Immature natural killer cell (primary cell): ENCODE measurements at regions not wholly inside any gene's neighbourhood (a gene's known extent, or its start where the extent isn't known, plus 50 kb on each side); places are given as distances from the start of the nearest gene placed in this dataset.
"Not testable (repeated sequence)": the region's sequence is repeated elsewhere in the genome, so short reads cannot be mapped to it uniquely, and the experiment has no call there.

Experiments
- DNase-seq, 3 donors: peaks; one replicate each; pipeline ENCODE4 v3.0.0; 2022; ENCODE audit warnings: mixed read lengths in 1 of 3
- H3K27ac Mint-ChIP-seq, 6 donors: one replicate each; pipeline ENCODE4 v1.8.0; 2020; ENCODE audit warnings: mixed read lengths in 6 of 6, mild to moderate bottlenecking in 5 of 6, inconsistent platforms in 4 of 6, moderate library complexity in 3 of 6
- H3K27me3 Mint-ChIP-seq, 3 donors: one replicate each; pipeline ENCODE4 v1.8.0; 2020 to 2021; ENCODE audit warnings: low read depth in 3 of 3, mild to moderate bottlenecking in 3 of 3, mixed read lengths in 3 of 3, moderate library complexity in 3 of 3, inconsistent platforms in 1 of 3
- H3K36me3 Mint-ChIP-seq, 3 donors: one replicate each; pipeline ENCODE4 v1.8.0; 2020; ENCODE audit warnings: mixed read lengths in 3 of 3, inconsistent platforms in 2 of 3, mild to moderate bottlenecking in 2 of 3
- H3K4me1 Mint-ChIP-seq, 2 donors: one replicate each; pipeline ENCODE4 v1.8.0; 2020; ENCODE audit warnings: inconsistent platforms in 2 of 2, mild to moderate bottlenecking in 2 of 2, mixed read lengths in 2 of 2, moderate library complexity in 1 of 2
- H3K4me3 Mint-ChIP-seq, 5 donors: one replicate each; pipeline ENCODE4 v1.8.0; 2020; ENCODE audit warnings: mild to moderate bottlenecking in 5 of 5, mixed read lengths in 5 of 5, inconsistent platforms in 3 of 5, moderate library complexity in 3 of 5
- H3K9me3 Mint-ChIP-seq, 6 donors: one replicate each; pipeline ENCODE4 v1.8.0; 2020; ENCODE audit warnings: mild to moderate bottlenecking in 6 of 6, mixed read lengths in 6 of 6, inconsistent platforms in 4 of 6, moderate library complexity in 3 of 6

DNA sequence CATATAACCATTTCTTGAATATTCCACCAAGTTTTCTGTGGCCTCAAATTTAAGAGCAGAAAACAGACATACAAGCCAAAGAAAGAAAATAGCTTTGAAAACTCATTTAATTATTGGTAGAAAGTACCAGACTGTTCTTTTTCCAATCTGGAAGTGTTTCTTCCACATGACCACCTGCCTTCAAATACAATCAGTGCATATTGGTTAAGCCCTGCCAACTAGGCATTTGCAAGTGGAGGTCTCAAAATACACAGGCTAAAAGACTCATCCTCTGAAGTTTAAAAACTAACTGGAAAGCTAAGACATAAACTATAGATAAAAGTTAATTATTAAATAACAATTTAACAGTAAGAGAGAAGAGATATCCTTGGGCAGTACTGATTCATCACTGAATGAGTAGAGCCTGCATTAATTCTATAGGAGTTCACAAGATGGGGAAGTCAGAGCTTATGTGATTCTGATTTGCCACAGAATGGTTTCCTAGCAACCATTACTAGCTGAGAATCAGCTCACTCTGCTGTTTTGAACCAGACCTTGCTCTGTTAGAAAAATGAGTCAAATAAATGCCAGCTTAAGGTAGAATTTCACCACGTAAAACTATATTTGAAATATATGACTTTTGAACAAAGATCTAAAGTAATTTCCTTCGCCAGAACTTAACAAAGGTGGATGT is 433.8 kb downstream of the FUT8 start:
- peaks cover 0 to 5% (median 4%) of the 10 kb centered on the region in 3 donors for H3K27me3 Mint-ChIP-seq
- peak overlapping the region; percentile 63 to 80 (median 71) for H3K4me3 Mint-ChIP-seq
- DNase-seq = peak; percentile 34 to 64 (median 49)
- H3K36me3 Mint-ChIP-seq = no peaks in the 10 kb centered on the region
- peaks cover 44 to 52% of the 10 kb centered on the region in 2 donors for H3K4me1 Mint-ChIP-seq
- no peaks in the 10 kb centered on the region for H3K9me3 Mint-ChIP-seq
- H3K27ac Mint-ChIP-seq = peak overlapping the region; percentile 71 to 94 (median 90)

DNA sequence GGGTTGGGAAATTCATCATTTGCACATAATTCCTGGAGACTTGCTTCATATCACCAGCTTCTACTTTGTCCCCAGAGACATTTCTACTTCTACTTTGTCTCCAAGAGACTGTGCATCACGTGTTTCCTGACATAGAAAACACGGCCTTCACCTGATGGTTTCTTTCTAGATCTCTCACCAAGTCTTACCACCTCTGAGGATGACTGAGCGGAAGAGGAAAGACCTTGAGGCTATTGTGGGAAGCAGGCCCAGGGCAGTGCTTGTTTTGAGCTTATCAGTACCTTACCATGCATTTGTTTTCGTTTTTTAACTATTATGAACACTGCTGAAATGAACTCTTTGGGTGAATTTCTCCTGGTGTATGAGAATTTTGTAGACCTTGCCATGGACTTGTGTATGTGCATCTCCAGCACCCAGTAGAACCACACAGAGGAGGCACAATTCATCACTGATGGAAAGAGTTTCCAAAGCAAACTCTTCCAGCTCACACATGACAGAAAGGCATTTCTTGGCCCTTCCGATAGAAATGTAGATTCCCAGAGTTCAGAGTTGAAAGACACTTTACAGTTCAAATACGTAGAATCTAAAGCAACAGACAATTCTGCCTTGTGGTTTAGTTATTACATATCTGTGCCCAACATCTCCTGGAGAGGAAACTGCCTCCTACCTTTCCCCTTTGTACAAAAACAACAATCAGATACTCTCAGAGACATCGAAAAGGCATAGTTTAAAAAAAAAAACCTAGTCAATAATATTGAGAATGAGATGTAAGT is 434.7 kb downstream of the FUT8 start:
- Mint-ChIP-seq H3K27me3 (peaks cover 0 to 5% (median 4%) of the 10 kb centered on the region in 3 donors), H3K27ac (peak overlapping the region; percentile 71 to 94 (median 90)), H3K36me3 (no peaks in the 10 kb centered on the region), H3K4me1 (peaks cover 49 to 56% of the 10 kb centered on the region in 2 donors), H3K4me3 (peak overlapping the region; percentile 63 to 80 (median 71)), H3K9me3 (no peaks in the 10 kb centered on the region)
- DNase-seq = peak; percentile 67 to 73 (median 71)

DNA sequence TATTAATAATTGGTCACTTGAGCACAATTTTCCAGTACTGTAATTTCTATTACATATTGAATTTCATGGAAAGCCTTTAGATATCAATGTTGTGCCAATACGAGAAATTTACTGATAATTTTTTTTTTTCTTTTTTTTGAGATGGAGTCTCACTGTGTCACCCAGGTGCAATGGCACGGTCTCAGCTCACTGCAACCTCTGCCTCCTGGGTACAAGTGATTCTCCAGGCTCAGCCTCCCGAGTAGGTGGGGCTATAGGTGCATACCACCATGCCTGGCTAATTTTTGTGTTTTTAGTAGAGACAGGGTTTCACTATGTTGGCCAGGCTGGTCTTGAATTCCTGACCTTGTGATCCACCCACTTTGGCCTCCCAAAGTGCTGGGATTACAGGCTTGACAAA is 435.4 kb downstream of the FUT8 start:
- H3K4me3 Mint-ChIP-seq = peak overlapping the region in 1 of 5 donors; percentile 71
- peaks cover 49 to 63% of the 10 kb centered on the region in 2 donors for H3K4me1 Mint-ChIP-seq
- not testable (repeated sequence) for DNase-seq, H3K27me3 Mint-ChIP-seq, H3K9me3 Mint-ChIP-seq, H3K36me3 Mint-ChIP-seq
- peak overlapping the region in 2 of 6 donors; percentile 71 to 92 for H3K27ac Mint-ChIP-seq

DNA sequence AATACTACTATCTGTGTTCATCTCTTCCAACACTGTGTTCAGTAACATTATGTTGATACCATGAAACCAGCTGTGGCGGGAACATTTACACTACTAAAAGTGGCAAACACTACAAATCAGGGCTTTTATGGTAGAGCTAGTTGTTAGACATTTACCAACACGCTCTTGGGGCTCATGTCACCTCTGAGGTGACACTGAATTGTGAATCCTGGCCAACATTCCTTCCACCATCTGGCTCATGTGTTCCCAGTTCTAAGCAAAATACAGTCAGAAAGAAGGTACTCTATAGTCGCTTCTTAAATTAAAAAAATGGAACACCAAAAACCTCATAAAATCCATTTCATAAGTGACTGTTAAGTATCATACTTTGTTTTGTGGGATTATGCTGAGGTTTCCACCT is 436.6 kb downstream of the FUT8 start:
- Mint-ChIP-seq H3K27me3 (peaks cover 0 to 5% (median 4%) of the 10 kb centered on the region in 3 donors), H3K9me3 (no peaks in the 10 kb centered on the region), H3K36me3 (peaks cover 0 to 5% (median 0%) of the 10 kb centered on the region in 3 donors), H3K27ac (peak overlapping the region; percentile 40 to 93 (median 89)), H3K4me1 (peaks cover 49 to 65% of the 10 kb centered on the region in 2 donors), H3K4me3 (peak overlapping the region; percentile 10 to 82 (median 46))
- DNase-seq = no peak

DNA sequence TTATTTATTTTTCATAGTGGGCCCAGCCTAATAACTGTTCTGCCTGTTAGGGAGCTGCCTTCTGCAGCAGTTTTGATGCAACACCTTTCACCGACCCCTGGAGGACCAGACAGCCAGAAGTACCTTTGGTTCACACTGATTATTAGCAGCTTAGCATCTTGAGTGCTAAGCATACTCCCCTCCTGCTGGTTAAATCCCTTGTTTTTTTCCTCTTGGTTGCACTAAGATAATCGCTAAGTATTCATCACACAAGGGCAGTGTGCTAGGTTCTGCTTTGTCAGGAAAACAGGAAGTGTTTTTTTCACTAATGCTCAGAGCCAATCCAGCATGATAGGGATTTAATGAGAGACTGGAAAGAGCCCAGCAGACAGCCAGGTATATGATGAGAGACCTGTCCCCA is 437.0 kb downstream of the FUT8 start:
- H3K4me1 Mint-ChIP-seq = peaks cover 49 to 65% of the 10 kb centered on the region in 2 donors
- H3K9me3 Mint-ChIP-seq = peaks cover 0 to 1% (median 0%) of the 10 kb centered on the region in 6 donors
- peak overlapping the region in 4 of 5 donors; percentile 10 to 82 (median 16) for H3K4me3 Mint-ChIP-seq
- peaks cover 0 to 4% (median 3%) of the 10 kb centered on the region in 3 donors for H3K27me3 Mint-ChIP-seq
- peak overlapping the region; percentile 7 to 93 (median 89) for H3K27ac Mint-ChIP-seq
- DNase-seq = no peak
- H3K36me3 Mint-ChIP-seq = peaks cover 0 to 5% (median 0%) of the 10 kb centered on the region in 3 donors

DNA sequence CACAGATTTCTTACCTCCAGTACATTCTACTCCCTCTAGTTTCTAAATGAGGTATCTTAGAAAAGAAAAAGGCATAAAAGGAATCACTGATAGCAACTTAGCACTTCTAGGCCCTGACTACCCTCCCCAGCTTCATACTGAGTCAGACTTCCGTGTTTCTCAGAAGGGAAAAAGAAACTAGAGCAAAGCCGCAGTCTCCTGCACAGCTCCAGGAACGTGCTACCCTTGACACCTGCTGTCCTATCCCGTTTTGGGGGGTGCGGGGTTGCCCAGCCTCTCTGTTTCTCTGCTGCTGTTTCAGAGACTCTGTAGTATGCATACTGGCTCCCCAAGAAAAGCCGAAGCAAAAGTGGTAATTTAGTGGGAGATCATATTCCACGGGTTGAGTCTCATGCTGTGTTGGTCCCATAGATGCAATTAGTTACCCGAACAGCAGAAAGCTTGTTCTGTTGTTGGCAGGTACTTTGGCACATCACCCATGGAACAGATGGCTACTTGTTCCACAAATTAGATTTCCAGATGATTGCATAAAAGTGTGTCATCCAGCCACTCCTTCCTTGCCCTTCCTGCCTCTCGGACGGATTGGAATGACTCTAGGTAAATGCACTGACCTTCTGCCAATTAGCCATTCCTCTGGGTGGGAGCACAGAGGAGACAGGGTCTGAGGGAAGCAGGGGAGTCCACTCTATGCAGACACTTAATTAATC is 438.1 kb downstream of the FUT8 start:
- peaks cover 0 to 2% (median 0%) of the 10 kb centered on the region in 6 donors for H3K9me3 Mint-ChIP-seq
- peak overlapping the region; percentile 72 to 93 (median 89) for H3K27ac Mint-ChIP-seq
- peaks cover 0 to 5% (median 0%) of the 10 kb centered on the region in 3 donors for H3K36me3 Mint-ChIP-seq
- H3K4me1 Mint-ChIP-seq = peaks cover 46 to 60% of the 10 kb centered on the region in 2 donors
- H3K27me3 Mint-ChIP-seq = peaks cover 0 to 4% (median 3%) of the 10 kb centered on the region in 3 donors
- H3K4me3 Mint-ChIP-seq = peak overlapping the region in 3 of 5 donors; percentile 33 to 82 (median 47)
- peak; percentile 20 to 52 (median 38) for DNase-seq

DNA sequence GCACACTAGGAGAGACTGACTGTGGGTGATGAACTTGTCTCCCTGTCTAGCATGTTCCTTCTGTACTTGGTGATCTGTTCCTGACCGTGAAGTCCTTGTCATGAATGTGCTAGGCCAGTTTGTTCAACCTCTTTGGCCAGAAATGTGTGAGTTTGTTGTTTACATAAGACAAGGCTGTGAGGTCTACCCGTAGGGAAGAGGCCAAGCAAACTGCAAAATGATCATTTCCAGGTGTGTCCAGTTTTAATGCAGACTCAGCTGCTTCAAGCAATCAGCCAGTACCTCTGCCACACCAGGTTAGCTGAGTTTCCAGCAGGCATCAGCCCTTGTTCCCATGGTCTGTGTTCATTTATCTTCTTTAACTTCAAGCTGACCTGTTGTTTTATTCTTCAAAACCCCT is 440.2 kb downstream of the FUT8 start:
- H3K4me3 Mint-ChIP-seq = no peak overlapping the region
- peaks cover 0 to 5% (median 0%) of the 10 kb centered on the region in 3 donors for H3K36me3 Mint-ChIP-seq
- peaks cover 29 to 39% of the 10 kb centered on the region in 2 donors for H3K4me1 Mint-ChIP-seq
- H3K27me3 Mint-ChIP-seq = peaks cover 0 to 4% (median 0%) of the 10 kb centered on the region in 3 donors
- DNase-seq = no peak
- H3K27ac Mint-ChIP-seq = peak overlapping the region in 1 of 6 donors; percentile 51
- peaks cover 0 to 2% (median 0%) of the 10 kb centered on the region in 6 donors for H3K9me3 Mint-ChIP-seq

DNA sequence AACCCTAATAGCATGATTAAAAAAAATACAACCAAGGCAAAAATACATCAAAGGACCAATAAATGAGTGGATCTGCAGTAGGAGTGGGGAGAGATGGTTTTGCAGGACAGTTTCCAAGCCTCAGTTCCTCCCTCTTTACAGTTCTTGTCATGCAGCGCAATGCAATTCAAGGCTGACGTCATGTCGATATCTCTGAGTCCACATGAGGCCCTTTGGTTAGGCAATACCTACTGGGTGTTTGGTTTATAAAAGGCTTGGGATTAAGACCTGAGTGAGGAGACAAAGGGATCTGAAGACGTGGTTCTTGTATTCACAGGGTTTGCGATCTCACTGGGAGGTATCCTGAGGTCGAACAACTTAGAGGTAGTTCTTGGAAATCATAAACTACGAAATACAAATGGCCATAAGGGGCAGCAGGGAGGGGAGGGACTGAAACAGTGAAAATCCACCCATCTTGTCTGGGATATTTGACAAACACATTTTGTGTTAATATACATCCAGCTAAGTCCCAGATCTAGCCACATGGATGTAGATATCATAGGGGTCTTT is 441.0 kb downstream of the FUT8 start:
- Mint-ChIP-seq H3K27ac (no peak overlapping the region), H3K4me3 (no peak overlapping the region), H3K36me3 (peaks cover 0 to 5% (median 0%) of the 10 kb centered on the region in 3 donors)

DNA sequence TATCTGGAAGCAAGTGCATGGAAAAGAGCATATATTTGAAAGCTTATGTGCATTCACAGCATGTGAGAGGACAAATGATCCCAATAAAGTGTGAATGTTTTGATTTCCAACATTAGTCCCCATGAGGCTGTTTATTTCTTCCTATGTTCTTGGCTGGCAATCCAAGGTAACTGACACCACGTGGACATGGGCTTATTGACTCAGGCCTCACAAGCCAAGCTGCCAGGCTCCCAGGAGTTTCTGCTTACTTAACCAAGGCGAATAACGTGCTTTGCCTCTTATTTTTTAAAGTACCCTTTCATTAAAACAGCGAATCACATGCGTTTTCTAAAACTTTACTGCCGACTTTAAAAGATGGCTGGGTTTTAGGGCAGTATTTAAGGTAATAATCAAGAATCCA is 441.7 kb downstream of the FUT8 start:
- Mint-ChIP-seq H3K27ac (no peak overlapping the region), H3K4me1 (peaks cover 24 to 31% of the 10 kb centered on the region in 2 donors), H3K4me3 (no peak overlapping the region), H3K36me3 (peaks cover 0 to 5% (median 0%) of the 10 kb centered on the region in 3 donors), H3K9me3 (peaks cover 0 to 4% (median under 1%) of the 10 kb centered on the region in 6 donors), H3K27me3 (peaks cover 0 to under 1% (median 0%) of the 10 kb centered on the region in 3 donors)
- no peak for DNase-seq

More for the DNA sequence above, 441.0 kb downstream of the FUT8 start:
- Mint-ChIP-seq H3K27me3 (peaks cover 0 to 4% (median 0%) of the 10 kb centered on the region in 3 donors), H3K9me3 (peaks cover 0 to 2% (median 0%) of the 10 kb centered on the region in 6 donors), H3K4me1 (peaks cover 28 to 37% of the 10 kb centered on the region in 2 donors)
- no peak for DNase-seq

DNA sequence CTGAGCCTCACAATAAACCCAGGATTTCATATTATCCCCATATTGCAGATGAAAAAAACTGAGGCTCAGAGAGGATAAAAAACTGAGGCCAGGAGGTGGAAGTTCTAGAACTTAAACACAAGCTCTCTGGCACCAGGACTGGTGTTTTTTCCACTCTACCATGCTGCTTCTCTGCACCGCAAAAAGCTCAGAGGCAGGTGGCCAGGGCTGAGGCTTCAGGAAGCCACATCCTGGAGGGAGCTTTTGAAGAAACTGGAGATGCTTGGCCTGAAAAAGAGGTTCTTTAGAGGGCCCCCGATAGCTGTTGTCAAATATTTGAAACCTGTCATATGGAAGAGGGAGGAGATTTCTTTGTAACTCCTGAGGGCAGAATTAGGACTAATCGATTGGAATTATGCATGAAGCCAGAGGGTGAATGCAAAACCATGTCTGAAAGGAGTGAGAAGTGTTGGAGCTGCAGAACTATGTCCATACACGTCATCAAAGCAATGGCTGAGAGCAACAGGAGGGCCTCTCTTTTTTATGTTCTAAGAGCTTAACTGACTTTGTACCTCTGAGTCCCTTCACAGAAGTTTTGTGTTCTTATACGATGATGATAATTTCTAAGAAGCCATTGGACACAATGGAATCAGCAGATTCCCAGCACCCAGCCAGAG is 448.6 kb downstream of the FUT8 start:
- Mint-ChIP-seq H3K27me3 (peaks cover 0 to 5% (median 0%) of the 10 kb centered on the region in 3 donors), H3K36me3 (peaks cover 0 to 4% (median 0%) of the 10 kb centered on the region in 3 donors), H3K4me1 (peaks cover 31 to 54% of the 10 kb centered on the region in 2 donors), H3K9me3 (peaks cover 0 to 4% (median 0%) of the 10 kb centered on the region in 6 donors), H3K4me3 (no peak overlapping the region), H3K27ac (peak overlapping the region in 1 of 6 donors; percentile 40)
- peak in 1 of 3 donors; percentile 23 for DNase-seq

DNA sequence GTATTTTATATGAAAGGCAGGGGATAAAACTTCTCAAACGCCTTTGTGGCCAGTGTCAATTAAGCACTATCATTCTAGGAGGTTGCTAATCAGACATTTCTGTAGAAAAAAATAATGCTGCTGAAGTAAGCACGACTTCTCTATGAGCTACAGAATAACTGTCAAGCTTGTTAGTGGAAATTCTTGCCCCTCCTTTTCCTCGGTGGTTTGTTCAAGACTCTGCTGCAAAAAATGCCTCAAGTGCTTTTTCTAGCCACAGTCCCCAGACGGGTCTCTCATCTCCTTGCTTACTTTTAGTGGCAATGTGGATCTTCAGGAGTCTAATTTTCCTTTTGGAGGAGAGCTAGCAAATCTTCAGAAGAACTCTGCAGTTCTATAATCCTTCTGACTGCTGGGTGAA is 452.0 kb downstream of the FUT8 start:
- Mint-ChIP-seq H3K9me3 (no peaks in the 10 kb centered on the region), H3K36me3 (peaks cover 0 to 4% (median 0%) of the 10 kb centered on the region in 3 donors), H3K4me1 (peaks cover 31 to 54% of the 10 kb centered on the region in 2 donors), H3K4me3 (peak overlapping the region in 3 of 5 donors; percentile 11 to 59 (median 38)), H3K27ac (peak overlapping the region in 3 of 6 donors; percentile 14 to 68 (median 15)), H3K27me3 (peaks cover 0 to 5% (median 0%) of the 10 kb centered on the region in 3 donors)
- no peak for DNase-seq

DNA sequence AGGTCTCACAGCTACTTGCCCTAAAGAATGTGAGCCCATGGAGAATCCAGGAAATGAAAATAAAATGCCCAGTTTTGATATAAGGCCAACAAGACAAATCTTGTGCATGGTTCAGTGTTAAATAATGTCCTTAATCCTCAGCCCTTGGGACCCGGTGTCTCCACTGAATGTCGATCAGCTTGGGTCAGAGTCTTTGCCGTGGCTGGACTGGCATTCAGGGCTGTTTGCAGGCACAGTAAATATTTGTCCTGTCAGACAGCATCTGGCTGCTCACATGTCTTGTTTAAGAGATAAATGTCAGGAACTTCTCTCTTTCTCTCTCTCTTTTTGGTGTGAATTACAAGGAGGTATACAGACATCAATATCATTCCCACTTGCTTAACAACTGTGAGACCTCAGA is 452.5 kb downstream of the FUT8 start:
- DNase-seq = no peak
- Mint-ChIP-seq H3K4me1 (peaks cover 31 to 54% of the 10 kb centered on the region in 2 donors), H3K27me3 (peaks cover 0 to 5% (median 0%) of the 10 kb centered on the region in 3 donors), H3K4me3 (peak overlapping the region in 4 of 5 donors; percentile 3 to 59 (median 24)), H3K9me3 (no peaks in the 10 kb centered on the region), H3K36me3 (peaks cover 0 to 4% (median 0%) of the 10 kb centered on the region in 3 donors), H3K27ac (peak overlapping the region in 4 of 6 donors; percentile 1 to 38 (median 8))
